ENCODE measurements at regions not wholly inside any gene's neighbourhood (a gene's known extent, or its start where the extent isn't known, plus 50 kb on each side); places are given as distances from the start of the nearest gene placed in this dataset.

DNA sequence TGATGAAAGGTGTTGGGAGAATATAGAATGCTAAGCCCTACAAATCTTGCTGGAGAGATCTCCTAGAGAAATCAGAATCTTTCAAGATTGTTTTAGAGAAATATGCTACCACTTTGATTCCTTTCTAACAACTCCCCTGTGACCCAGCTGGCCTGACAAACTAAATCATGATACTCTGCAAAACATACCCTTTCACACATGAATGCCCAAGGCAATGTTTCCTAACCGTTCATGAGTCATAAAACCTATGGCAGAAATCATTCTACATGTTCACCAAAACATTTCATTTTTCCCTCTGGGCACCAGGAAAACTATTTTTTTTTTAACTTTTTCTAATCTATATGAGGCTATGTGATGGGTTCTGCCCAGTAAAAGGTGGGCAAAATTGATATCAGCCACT lies 77.8 kb upstream of the SETBP1 start:
- WGBS, 5 donors: 83 to 93% (median 87%) methylated on average over 1 of the region's 1 CpG

DNA sequence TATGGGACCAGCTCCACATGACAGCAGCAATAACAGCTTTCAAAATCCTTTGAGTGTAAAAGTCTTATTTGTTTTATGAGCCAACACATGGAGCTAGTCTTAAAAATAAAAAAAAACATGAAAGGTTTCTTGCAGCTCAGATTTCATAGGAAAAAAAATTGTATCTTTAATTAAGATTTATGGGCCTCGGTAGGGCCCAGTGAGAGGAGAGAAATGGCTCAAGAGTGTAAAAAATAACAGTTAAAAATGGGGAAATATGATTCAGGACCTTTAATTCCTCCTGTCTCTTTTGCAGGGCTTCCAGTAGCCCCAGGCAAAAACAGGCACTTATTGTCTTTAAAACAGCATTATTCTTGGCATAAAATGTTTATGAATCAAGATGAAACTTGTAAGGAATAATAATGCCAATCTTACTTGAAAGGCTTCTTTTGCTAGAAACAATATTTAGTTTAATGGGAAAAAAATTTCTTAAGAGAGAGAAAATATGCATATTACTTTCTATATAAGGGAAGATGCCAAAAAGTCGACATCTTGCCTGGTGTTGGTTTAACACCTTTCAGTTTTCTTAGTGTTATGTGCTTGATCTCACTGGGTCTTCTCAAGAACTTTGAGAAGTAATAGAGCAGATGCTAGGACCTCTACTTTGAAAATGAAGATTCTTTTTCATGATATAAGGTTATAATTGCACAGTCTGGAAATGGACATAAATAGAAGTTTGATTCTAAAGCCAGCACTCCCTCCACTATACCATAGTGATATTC lies 71.3 kb upstream of the SETBP1 start:
- Histone ChIP-seq H3K27ac (no peak overlapping the region), H3K4me3 (no peak overlapping the region), H3K27me3 (no peaks in the 10 kb centered on the region), H3K9me3 (no peaks in the 10 kb centered on the region), H3K36me3 (no peaks in the 10 kb centered on the region), H3K4me1 (no peaks in the 10 kb centered on the region)
- DNase-seq: no peak
- intact Hi-C loops (cut with DNase I; ENCODE audit: low total_unique reads): no loop called here
- 70 to 84% (median 79%) methylated on average over 2 of the region's 2 CpGs for WGBS, 5 donors
- TF ChIP-seq, protein P1, sequence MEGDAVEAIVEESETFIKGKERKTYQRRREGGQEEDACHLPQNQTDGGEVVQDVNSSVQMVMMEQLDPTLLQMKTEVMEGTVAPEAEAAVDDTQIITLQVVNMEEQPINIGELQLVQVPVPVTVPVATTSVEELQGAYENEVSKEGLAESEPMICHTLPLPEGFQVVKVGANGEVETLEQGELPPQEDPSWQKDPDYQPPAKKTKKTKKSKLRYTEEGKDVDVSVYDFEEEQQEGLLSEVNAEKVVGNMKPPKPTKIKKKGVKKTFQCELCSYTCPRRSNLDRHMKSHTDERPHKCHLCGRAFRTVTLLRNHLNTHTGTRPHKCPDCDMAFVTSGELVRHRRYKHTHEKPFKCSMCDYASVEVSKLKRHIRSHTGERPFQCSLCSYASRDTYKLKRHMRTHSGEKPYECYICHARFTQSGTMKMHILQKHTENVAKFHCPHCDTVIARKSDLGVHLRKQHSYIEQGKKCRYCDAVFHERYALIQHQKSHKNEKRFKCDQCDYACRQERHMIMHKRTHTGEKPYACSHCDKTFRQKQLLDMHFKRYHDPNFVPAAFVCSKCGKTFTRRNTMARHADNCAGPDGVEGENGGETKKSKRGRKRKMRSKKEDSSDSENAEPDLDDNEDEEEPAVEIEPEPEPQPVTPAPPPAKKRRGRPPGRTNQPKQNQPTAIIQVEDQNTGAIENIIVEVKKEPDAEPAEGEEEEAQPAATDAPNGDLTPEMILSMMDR (IDR thresholded peaks at IDR 0.05): no peak
- TF ChIP-seq POLR2AphosphoS5 (IDR thresholded peaks at IDR 0.05) (no peak), EP300 (IDR thresholded peaks at IDR 0.05) (no peak)

More for the DNA sequence above, 77.8 kb upstream of the SETBP1 start:
- intact Hi-C loops (cut with DNase I; ENCODE audit: low total_unique reads): no loop called here
- no peak for DNase-seq
- H3K27ac ChIP-seq: no peak overlapping the region
- H3K36me3 ChIP-seq: no peaks in the 10 kb centered on the region
- no peak for TF ChIP-seq POLR2AphosphoS5 (IDR thresholded peaks at IDR 0.05)
- no peak for TF ChIP-seq POLR2A (IDR thresholded peaks at IDR 0.05)
- TF ChIP-seq EP300 (IDR thresholded peaks at IDR 0.05): no peak
- TF ChIP-seq, protein P1 (IDR thresholded peaks at IDR 0.05): no peak
- no peaks in the 10 kb centered on the region for H3K9me3 ChIP-seq
- no peak overlapping the region for H3K4me3 ChIP-seq
- H3K4me1 ChIP-seq: peaks cover 0 to 9% (median 4%) of the 10 kb centered on the region in 4 donors
- H3K27me3 ChIP-seq: no peaks in the 10 kb centered on the region

DNA sequence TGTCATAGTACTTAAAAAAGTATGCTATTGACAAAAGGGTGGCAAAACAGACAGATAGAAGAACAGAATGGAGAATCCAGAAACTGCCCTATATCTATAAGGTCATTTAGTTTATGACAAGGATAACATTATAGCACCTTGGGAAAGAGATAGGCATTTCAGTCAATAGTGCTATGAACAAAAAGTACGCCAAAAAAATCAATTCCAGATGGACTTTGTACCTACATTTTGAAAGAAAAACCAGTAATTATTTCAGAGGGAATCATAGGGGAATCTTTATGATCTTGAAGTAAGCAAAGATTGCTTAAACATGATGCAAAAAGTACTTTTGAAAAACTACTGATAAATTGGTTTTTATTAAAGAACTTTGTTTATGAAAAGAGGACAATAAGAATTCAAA lies 59.9 kb upstream of the SETBP1 start:
- no peaks in the 10 kb centered on the region for H3K36me3 ChIP-seq
- DNase-seq: no peak
- no peak overlapping the region for H3K27ac ChIP-seq
- H3K4me1 ChIP-seq: no peaks in the 10 kb centered on the region
- intact Hi-C loops (cut with DNase I; ENCODE audit: low total_unique reads): no loop called here
- WGBS, 5 donors: 33 to 59% (median 44%) methylated on average over 1 of the region's 1 CpG
- H3K9me3 ChIP-seq: no peaks in the 10 kb centered on the region
- TF ChIP-seq EP300 (IDR thresholded peaks at IDR 0.05) (no peak), POLR2A (IDR thresholded peaks at IDR 0.05) (no peak), POLR2AphosphoS5 (IDR thresholded peaks at IDR 0.05) (no peak)
- TF ChIP-seq, protein P1 (IDR thresholded peaks at IDR 0.05): no peak
- no peaks in the 10 kb centered on the region for H3K27me3 ChIP-seq
- H3K4me3 ChIP-seq: no peak overlapping the region

DNA sequence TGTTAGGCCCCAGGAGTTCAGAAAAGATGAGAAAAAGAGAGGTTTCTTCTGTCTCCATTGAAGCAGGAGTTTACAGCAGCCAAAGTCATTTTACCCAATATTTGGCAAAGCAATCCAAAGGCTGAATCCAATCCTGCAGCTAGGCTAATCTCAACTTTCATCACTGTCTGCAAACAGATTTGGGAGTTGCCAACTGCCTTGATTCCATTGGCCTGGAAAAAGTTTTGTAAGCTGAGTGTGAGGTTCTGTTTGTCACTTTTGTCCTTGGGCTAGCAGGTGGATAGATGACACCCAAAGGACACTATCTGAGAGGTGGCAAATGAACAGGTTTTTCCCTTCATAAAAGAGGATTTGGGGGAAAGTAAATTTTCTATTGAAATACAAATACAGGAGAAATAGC lies 56.6 kb upstream of the SETBP1 start:
- Histone ChIP-seq H3K27ac (no peak overlapping the region), H3K4me3 (no peak overlapping the region), H3K4me1 (no peaks in the 10 kb centered on the region), H3K9me3 (no peaks in the 10 kb centered on the region), H3K27me3 (no peaks in the 10 kb centered on the region), H3K36me3 (no peaks in the 10 kb centered on the region)
- DNase-seq: no peak
- TF ChIP-seq EP300 (IDR thresholded peaks at IDR 0.05) (no peak), POLR2AphosphoS5 (IDR thresholded peaks at IDR 0.05) (no peak), POLR2A (IDR thresholded peaks at IDR 0.05) (no peak)
- TF ChIP-seq, protein P1 (IDR thresholded peaks at IDR 0.05): no peak
- intact Hi-C loops (cut with DNase I; ENCODE audit: low total_unique reads): no loop called here
